GM21737 (cell line): ENCODE measurements at regions not wholly inside any gene's neighbourhood (a gene's known extent, or its start where the extent isn't known, plus 50 kb on each side); places are given as distances from the start of the nearest gene placed in this dataset.

ENCODE experiments used
- ATAC-seq: cut with Tn5 transposase; IDR thresholded peaks from one replicate; pipeline ENCODE4 v1.9.1; 2021; ENCODE audit warnings: mild to moderate bottlenecking, moderate library complexity; ENCODE audit not compliant: unreplicated experiment

GRCh38 chr14:22513066-22513812 is 75.8 kb downstream of the DAD1 start:
- ATAC-seq = no peak

- no peak for ATAC-seq
Observed at GRCh38 chr14:22512106-22512814, 76.8 kb downstream of the DAD1 start.

- ATAC-seq = no peak
Observed at GRCh38 chr14:22510527-22511110, 78.4 kb downstream of the DAD1 start.

DNA sequence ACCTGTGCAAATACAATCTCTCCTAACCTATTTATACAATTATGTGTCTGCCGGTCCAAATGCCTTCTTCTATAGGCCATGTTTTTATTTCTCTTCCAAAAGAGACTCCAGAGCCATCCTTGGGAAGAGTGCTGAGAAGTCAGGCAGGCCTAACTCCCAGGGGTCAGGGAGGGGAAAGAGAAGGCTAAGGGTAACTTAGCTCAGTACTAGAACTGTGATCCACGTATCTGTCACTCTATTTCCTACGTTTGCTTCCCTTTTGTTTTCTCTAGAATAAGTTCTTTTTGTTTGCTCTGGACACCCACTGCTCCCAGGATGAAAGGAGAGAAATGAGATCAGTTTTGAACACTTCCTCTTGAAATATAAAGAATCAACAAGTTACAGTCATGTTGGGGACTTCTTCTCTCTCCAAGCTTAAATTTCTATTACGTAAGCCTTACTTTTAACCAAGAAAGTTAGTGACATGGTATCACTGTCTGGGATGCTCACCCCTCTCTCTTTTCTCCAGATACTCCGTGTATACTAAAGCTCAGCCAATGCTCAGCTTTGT is 79.2 kb downstream of the DAD1 start:
- no peak for ATAC-seq

GRCh38 chr14:22509036-22509709 is 79.9 kb downstream of the DAD1 start:
- ATAC-seq = no peak

DNA sequence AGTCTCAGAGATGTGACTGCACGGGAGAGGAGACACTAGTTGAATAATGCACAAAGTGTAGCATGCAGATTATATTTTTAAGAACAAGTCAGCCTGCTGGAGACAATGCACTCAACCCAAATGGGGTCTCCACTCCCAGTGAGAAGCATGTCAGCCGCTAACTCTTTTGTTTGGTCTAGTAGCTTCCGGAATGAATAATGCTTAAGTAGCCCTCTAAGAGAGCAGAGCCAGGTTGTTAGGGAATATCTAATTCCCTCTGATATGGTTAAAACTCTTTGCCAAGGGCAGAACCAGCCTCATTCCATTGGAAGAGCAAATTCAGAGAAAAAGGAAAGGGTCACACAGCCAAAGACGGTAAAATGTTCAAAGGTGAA is 80.4 kb downstream of the DAD1 start:
- ATAC-seq = no peak

DNA sequence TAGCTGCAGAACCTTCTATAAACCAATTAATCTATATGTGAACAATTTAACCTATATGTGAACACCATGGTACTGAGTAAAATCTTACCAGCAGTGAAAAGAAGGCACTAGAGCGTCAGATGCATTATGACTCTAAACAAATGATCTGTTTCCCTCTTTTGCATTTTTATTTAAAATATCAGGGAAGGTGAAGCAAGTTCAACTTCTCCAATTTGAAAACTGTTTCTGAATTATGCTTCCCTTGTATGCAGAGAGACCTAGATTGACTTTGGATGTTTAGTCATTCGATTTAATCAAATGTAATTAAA is 80.9 kb downstream of the DAD1 start:
- ATAC-seq = no peak

DNA sequence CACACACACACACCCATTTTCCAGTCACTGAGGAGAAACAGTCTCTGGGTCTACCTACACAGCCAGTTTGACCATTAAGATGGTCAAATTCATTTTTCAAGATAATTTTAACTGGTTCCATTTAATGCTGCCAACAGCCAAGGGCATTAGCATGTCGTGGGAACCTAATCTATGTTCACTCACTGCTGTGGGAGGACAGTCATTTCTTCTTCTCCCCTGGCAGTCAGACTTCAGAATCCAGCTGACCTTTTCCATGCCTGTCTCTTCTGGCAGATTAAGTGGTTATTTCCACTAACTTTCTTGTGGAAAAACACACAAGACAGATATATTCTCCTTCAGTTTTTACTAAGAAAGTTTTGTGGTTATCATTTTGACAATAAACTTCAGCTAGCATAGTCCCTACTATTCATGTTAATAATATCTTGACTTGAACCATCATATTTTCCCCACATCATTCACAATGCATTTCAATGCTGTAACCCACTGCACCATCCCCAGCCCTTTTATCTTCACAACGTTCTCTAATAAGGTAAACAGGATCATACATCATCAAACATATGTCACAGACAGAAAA is 82.2 kb downstream of the DAD1 start:
- ATAC-seq = no peak

DNA sequence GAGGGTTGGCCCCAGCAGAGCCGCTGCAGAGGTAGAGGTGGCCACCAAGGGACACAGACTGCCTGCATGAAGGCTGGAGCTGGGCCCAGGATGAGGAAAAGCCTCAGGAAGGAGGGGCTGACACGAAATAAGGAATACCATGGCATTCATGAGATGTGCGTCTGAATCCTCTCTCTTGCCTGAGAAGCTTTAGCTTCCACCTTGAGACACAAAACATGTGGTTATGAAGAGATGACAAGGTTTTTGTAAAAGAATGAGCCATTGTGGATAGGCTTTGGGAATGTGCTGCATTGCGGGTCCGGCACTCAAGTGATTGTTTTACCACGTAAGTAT is 82.7 kb downstream of the DAD1 start:
- no peak for ATAC-seq

- ATAC-seq = no peak
Observed at GRCh38 chr14:22505697-22506377, 83.2 kb downstream of the DAD1 start.

DNA sequence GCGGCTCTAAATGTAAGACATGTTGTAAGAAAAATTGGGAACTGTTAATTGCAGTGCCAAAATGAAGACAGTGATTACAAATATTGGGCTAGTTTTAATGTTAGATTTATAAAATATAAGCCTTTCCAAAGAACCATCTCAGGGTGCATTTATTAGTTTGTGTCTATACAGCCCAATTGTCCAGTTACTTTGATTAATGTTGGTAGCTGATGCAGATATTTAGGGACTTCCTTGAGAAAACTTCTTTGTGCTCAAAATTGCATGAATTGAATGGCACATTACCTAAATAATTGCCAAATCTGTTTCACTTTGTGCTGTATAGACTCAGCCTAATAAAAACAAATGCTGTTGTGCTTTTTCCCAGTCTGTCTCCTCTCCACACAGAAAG is 83.7 kb downstream of the DAD1 start:
- ATAC-seq = no peak

DNA sequence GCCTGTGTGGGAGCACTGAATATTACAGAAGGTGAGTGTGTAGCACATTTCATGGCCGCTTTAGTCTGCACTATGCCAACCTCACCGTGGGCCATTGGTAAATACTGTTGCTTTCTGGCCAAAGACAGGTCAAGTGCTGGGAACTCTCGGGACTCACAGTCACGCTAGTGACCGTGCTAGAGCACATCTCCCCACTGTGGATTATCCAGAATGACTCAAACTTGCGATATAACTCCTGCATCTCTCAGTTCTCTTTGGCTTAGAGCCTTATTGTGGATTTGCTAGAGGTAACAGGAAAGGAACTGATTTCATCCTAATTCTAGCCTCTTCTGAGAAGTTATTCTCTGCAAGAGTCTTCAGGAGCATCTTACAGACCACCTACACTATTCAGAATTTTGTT is 86.5 kb downstream of the DAD1 start:
- no peak for ATAC-seq

- ATAC-seq = no peak
Observed at GRCh38 chr14:22502007-22502406, 87.0 kb downstream of the DAD1 start.

- no peak for ATAC-seq
Observed at GRCh38 chr14:22500954-22501726, 87.9 kb downstream of the DAD1 start.

- no peak for ATAC-seq
Observed at GRCh38 chr14:22500525-22500924, 88.5 kb downstream of the DAD1 start.

GRCh38 chr14:22497671-22498093 is 91.3 kb downstream of the DAD1 start:
- ATAC-seq = no peak

DNA sequence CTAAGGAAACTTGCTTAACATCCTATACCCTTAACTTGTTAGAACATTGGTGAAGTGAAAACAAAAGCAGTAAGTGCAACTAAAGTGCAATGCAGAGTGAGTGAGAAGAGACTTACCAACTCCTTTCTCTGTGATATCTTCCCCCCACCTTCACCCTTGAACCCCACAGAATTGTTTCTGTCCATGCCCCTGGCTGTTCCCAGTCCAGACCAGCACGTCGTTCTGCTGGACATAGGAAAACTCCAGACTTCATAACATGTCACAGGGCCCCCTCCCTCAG is 91.9 kb downstream of the DAD1 start:
- ATAC-seq = no peak

GRCh38 chr14:22494486-22495135 is 94.4 kb downstream of the DAD1 start:
- no peak for ATAC-seq

DNA sequence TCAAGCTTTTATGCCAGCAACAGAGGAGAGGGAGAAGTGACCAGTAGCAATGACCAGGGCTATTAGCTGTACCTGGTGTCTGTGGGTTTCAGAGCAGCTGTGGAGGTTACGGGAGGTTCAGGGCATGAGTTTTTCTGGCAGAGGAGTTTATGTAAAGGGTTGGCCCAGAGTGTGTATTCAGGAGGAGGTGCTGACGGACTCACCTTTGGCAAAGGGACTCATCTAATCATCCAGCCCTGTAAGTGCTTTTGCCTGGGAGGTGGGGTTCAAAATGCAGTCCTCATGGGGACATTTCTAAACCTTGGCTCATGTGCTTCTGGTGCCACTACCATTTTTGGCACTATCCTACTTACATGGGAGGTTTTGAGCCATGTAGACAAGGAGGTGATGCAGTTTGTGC is 95.3 kb downstream of the DAD1 start:
- no peak for ATAC-seq
